Peyer's patch (tissue), 4 donors: ENCODE measurements at regions not wholly inside any gene's neighbourhood (a gene's known extent, or its start where the extent isn't known, plus 50 kb on each side); places are given as distances from the start of the nearest gene placed in this dataset.

Experiments
- DNase-seq, 3 donors: peaks; one replicate each; pipeline ENCODE4 v3.0.0-alpha.2; 2017 to 2019
- H3K27ac ChIP-seq, 4 donors: fragments of 200-600 bp; sonication (generic); one replicate each; pipeline ENCODE4 v1.5.1; 2016 to 2019
- H3K27me3 ChIP-seq, 2 donors: fragments of 200-600 bp; sonication (generic); one replicate each; pipeline ENCODE4 v1.5.1; 2019
- H3K36me3 ChIP-seq, 3 donors: fragments of 200-600 bp; sonication (generic); one replicate each; pipeline ENCODE4 v1.5.1; 2016 to 2019
- H3K4me1 ChIP-seq, 4 donors: fragments of 200-600 bp; sonication (generic); one replicate each; pipeline ENCODE4 v1.5.1; 2016 to 2019
- H3K4me3 ChIP-seq, 4 donors: fragments of 200-600 bp; sonication (generic); 1 replicate in 3 of 4; 2 replicates in 1 of 4; pipeline ENCODE4 v1.5.1; 2016 to 2019; ENCODE audit warnings: mild to moderate bottlenecking in 1 of 4
- H3K9me3 ChIP-seq, 4 donors: fragments of 200-600 bp; sonication (generic); one replicate each; pipeline ENCODE4 v1.5.1; 2016 to 2019; ENCODE audit warnings: mild to moderate bottlenecking in 1 of 4
- POLR2A ChIP-seq, 2 donors: fragments of 450-650 bp; IDR thresholded peaks; one replicate each; pipeline ENCODE4 v1.5.1; 2017; ENCODE audit warnings: antibody characterized with exemption in 2 of 2, mild to moderate bottlenecking in 2 of 2, moderate library complexity in 2 of 2
- TF ChIP-seq, protein P1 (sequence below), 6 experiments: fragments of 450-650 bp in 4 of 6; fragments of 200-600 bp in 2 of 6; sonication (generic) in 1 of 6; IDR thresholded peaks; one replicate each; pipeline ENCODE4 v1.5.1; 2017 to 2019; ENCODE audit warnings: antibody characterized with exemption in 6 of 6, mild to moderate bottlenecking in 3 of 6, moderate library complexity in 1 of 6

DNA sequence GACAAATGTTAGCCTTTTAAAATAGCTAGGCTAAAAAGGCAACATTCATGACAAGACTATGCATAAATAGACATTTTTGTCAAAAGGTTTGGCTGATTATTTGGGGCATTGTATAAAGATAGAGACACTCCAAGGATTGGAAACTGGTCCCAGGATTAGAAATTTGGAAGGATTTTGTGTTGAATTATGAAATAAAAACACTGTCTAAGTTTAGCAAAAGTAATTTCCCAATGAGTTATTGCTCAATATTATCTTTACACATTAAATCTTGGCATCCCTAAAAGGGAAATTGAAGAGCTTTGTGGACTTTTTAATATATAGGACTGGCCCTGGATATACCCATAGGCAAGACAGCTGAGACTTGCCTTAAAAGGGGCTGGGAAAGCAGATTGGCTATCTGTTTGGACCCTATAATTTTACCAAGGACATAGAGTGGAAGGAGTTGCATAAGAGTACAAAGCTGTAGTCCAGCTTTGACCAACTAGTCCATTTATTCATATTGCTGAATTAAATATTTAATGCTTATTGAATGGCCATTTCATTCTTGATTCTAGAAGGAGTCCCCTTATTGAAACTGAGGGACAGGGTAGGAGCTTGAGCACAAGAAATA lies 382.7 kb downstream of the METTL15 start:
- H3K4me3 ChIP-seq: no peak overlapping the region
- no peaks in the 10 kb centered on the region for H3K36me3 ChIP-seq
- no peaks in the 10 kb centered on the region for H3K9me3 ChIP-seq
- no peak for TF ChIP-seq POLR2A (IDR thresholded peaks at IDR 0.05)
- TF ChIP-seq, protein P1, sequence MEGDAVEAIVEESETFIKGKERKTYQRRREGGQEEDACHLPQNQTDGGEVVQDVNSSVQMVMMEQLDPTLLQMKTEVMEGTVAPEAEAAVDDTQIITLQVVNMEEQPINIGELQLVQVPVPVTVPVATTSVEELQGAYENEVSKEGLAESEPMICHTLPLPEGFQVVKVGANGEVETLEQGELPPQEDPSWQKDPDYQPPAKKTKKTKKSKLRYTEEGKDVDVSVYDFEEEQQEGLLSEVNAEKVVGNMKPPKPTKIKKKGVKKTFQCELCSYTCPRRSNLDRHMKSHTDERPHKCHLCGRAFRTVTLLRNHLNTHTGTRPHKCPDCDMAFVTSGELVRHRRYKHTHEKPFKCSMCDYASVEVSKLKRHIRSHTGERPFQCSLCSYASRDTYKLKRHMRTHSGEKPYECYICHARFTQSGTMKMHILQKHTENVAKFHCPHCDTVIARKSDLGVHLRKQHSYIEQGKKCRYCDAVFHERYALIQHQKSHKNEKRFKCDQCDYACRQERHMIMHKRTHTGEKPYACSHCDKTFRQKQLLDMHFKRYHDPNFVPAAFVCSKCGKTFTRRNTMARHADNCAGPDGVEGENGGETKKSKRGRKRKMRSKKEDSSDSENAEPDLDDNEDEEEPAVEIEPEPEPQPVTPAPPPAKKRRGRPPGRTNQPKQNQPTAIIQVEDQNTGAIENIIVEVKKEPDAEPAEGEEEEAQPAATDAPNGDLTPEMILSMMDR (IDR thresholded peaks at IDR 0.05): no peak
- H3K27ac ChIP-seq: no peak overlapping the region
- no peak for DNase-seq
- H3K4me1 ChIP-seq: no peaks in the 10 kb centered on the region
- no peaks in the 10 kb centered on the region for H3K27me3 ChIP-seq

- Histone ChIP-seq H3K27me3 (no peaks in the 10 kb centered on the region), H3K9me3 (no peaks in the 10 kb centered on the region), H3K4me3 (no peak overlapping the region), H3K36me3 (no peaks in the 10 kb centered on the region), H3K4me1 (no peaks in the 10 kb centered on the region), H3K27ac (no peak overlapping the region)
- no peak for DNase-seq
- no peak for TF ChIP-seq POLR2A (IDR thresholded peaks at IDR 0.05)
- TF ChIP-seq, protein P1 (IDR thresholded peaks at IDR 0.05): no peak
Observed at GRCh38 chr11:28488336-28488735, 380.1 kb downstream of the METTL15 start.

DNA sequence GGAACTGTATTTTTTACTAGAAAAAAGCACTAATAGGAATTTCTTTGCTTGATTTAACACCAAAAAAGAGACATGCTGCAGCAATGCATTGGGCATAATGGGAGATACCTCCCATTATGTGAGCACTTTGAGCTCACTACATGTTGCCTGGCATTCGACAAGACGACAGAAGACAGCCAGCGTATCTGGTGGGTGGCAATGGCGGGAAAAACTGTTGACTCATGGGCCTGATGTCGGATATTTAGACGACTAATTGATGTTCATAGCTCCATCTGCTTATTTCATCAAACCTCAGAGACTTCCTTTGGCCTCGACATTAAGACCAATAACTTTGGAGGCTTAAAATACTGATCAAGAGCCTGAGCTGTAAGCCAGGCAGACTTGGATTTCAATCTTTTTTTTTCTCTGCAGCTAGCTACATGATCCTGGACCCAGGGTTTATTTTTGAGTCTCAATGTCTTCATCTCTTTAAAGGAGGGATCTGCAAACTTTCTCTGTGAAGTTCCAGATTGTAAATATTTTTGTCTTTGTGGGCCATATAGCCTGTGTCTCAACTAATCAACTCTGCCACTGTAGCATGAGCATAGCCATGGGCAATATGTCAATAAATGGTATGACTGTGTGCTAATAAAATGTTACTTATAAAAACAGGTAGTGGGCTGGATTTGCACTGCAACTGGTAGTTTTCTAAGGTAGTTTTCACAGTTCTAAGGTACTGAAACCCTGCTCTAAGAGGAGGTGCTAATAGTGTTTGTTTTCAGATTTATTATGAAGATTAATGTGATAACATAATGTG lies 375.1 kb downstream of the METTL15 start:
- Histone ChIP-seq H3K9me3 (no peaks in the 10 kb centered on the region), H3K36me3 (no peaks in the 10 kb centered on the region), H3K4me3 (no peak overlapping the region), H3K4me1 (no peaks in the 10 kb centered on the region), H3K27me3 (no peaks in the 10 kb centered on the region), H3K27ac (no peak overlapping the region)
- no peak for DNase-seq
- TF ChIP-seq, protein P1 (IDR thresholded peaks at IDR 0.05): no peak
- TF ChIP-seq POLR2A (IDR thresholded peaks at IDR 0.05): no peak

DNA sequence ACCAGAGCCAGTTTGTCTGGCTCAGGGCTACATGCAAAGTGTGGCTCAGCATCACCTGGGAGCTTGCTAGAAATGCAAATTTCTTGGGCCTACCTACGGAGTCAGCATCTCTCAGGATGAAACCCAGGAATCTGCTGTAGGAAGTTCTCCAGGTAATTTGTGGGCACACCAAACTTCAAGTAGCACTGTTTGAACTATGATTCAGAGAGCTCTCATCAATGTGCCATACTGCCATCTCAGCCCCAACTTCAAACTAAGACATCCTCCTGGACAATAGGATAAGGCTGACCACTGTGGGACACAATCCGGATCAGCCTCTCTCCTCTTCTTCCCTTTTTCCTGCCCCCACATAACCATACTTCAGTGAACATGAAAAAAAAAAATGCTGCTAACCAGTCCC lies 374.5 kb downstream of the METTL15 start:
- no peaks in the 10 kb centered on the region for H3K36me3 ChIP-seq
- TF ChIP-seq, protein P1 (IDR thresholded peaks at IDR 0.05): no peak
- TF ChIP-seq POLR2A (IDR thresholded peaks at IDR 0.05): no peak
- no peak for DNase-seq

GRCh38 chr11:28481616-28482480 lies 373.7 kb downstream of the METTL15 start:
- no peaks in the 10 kb centered on the region for H3K9me3 ChIP-seq
- H3K4me1 ChIP-seq: no peaks in the 10 kb centered on the region
- no peak for TF ChIP-seq POLR2A (IDR thresholded peaks at IDR 0.05)
- TF ChIP-seq, protein P1 (IDR thresholded peaks at IDR 0.05): no peak
- no peak for DNase-seq
- H3K27ac ChIP-seq: no peak overlapping the region
- no peak overlapping the region for H3K4me3 ChIP-seq
- no peaks in the 10 kb centered on the region for H3K36me3 ChIP-seq
- no peaks in the 10 kb centered on the region for H3K27me3 ChIP-seq

More for the DNA sequence above, 374.5 kb downstream of the METTL15 start:
- Histone ChIP-seq H3K27me3 (no peaks in the 10 kb centered on the region), H3K4me1 (no peaks in the 10 kb centered on the region), H3K27ac (no peak overlapping the region), H3K4me3 (no peak overlapping the region), H3K9me3 (no peaks in the 10 kb centered on the region)
